ENCODE measurements at regions not wholly inside any gene's neighbourhood (a gene's known extent, or its start where the extent isn't known, plus 50 kb on each side); places are given as distances from the start of the nearest gene placed in this dataset.
"Not testable (repeated sequence)": the region's sequence is repeated elsewhere in the genome, so short reads cannot be mapped to it uniquely, and the experiment has no call there.

GRCh38 chr5:23095418-23095817 lies 242.3 kb upstream of the CDH12 start:
- TF ChIP-seq CTCF (IDR thresholded peaks at IDR 0.05; ENCODE audit: low read depth, low read length, poor library complexity, severe bottlenecking); EZH2phosphoT487 (IDR thresholded peaks at IDR 0.05; ENCODE audit: borderline replicate concordance, low read length): not testable (repeated sequence)

Measured in DOHH2 (cell line).